HG03460 (cell line): ENCODE measurements at regions not wholly inside any gene's neighbourhood (a gene's known extent, or its start where the extent isn't known, plus 50 kb on each side); places are given as distances from the start of the nearest gene placed in this dataset.
"Not testable (repeated sequence)": the region's sequence is repeated elsewhere in the genome, so short reads cannot be mapped to it uniquely, and the experiment has no call there.

Experiments used
- ATAC-seq: cut with Tn5 transposase; IDR thresholded peaks from one replicate; pipeline ENCODE4 v1.9.1; 2021; ENCODE audit not compliant: unreplicated experiment

DNA sequence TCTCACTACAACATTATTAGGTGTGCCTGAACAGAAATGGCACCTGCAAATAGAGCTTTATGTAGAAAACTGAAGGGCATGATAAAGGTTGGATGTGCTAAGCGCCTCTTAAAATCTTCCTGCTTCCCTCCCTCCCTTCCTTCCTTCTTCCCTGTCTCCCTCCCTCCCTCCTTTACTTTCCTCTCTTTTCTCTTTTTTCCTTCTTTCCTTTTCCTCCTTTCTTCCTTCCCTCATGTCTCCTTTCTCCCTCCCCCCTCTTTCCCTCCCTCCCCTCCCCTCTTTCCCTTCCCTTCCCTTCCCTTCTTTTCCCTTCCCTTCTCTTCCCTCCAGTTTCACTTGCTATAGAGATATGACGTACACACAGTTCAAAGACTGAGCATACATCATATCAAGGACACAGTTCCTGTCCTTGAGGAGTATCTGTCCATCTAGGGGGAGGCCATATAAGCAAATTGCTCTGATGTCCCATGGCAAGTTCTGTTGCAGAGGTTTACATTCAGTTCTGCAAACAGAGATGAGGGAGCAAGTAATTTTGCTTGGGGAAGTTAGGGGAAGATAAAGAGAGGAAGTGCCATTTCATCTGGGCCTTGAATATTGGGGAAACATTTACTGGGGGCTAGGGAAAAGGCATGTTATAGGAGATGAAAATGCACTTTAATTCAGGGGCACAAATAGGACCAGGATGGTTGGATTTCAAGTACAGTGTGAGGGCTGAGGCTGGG lies 79.0 kb upstream of the EEF1E1 start:
- ATAC-seq: no peak

GRCh38 chr6:8180327-8181159 lies 78.2 kb upstream of the EEF1E1 start:
- ATAC-seq: no peak

DNA sequence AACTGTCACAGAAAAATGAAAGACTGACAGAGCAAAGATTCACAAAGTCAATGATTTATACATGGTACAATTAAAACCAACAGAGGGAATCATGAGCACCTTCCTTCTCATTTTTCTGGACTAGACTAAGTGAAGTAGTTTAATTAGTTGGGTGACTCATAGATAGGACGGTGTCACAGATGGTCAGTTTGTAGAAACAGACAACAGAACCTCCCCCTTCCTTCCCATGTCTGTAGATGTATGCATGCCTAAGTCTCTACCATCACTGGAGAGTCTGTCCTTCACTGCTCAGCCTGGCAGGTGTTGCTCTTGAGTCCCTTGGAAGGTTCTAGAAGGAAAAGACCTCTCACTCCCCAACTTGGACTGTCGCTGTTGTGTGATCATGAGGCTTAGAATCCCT lies 75.4 kb upstream of the EEF1E1 start:
- no peak for ATAC-seq

GRCh38 chr6:8175046-8175777 lies 72.9 kb upstream of the EEF1E1 start:
- no peak for ATAC-seq

GRCh38 chr6:8174571-8174970 lies 72.2 kb upstream of the EEF1E1 start:
- no peak for ATAC-seq

DNA sequence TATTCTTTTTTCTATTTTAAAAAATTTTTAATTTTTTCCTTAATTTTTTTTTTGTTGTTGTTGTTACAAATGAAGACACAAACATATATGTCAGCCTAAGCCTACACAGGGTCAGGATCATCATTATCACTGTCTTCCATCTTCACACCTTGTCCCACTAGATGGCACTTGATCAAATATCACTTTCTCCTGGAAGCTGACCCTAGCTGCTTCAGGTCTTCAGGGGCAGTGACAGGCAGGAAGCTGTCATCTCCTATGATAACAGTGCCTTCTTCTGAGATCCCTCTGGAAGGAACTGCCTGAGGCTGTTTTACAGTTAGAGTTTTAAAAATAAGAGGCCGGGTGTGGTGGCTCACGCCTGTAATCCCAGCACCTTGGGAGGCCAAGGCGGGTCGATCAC lies 70.2 kb upstream of the EEF1E1 start:
- no peak for ATAC-seq

DNA sequence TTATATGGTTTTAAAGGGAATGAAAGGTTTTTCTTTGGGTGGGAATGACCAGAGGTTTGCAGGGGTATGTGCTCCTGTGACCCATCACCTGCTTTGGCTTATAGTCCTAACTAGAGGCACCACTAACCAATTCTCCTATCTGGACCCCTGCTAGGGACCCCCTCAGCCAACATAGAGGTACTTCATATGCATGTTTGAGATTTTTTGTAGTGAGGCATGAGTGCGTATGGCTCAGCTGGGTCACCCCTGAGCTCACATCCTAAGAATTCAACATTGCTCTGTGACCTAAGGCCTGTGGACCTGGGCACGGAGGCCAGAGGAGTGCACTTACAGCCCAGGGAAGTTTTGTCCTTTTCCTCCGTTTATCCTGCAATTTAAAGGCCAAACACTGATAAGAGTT lies 68.4 kb upstream of the EEF1E1 start:
- ATAC-seq: no peak

DNA sequence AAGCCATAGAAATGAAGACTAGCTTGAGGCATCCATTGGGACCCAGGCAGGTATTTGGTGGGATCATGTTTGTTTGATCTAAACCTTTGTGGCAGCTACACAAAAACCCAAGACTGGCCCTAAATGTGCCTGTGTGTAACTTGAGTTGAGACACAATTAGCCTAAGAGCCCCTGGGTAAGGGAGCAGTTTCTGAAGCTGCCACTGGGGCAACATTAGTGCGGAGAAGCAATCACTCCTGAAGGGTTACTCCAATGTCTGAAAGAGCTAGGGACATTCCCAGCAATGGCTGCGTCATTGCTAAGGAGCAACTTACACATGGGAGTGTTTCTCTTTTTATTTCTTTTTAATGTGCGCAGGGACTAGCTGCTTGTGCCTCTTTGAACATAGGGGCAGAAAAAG lies 67.9 kb upstream of the EEF1E1 start:
- ATAC-seq: no peak

GRCh38 chr6:8166156-8166555 lies 63.8 kb upstream of the EEF1E1 start:
- ATAC-seq: no peak

- not testable (repeated sequence) for ATAC-seq
These were observed 62.7 kb upstream of the EEF1E1 start for GRCh38 chr6:8165008-8165407.

DNA sequence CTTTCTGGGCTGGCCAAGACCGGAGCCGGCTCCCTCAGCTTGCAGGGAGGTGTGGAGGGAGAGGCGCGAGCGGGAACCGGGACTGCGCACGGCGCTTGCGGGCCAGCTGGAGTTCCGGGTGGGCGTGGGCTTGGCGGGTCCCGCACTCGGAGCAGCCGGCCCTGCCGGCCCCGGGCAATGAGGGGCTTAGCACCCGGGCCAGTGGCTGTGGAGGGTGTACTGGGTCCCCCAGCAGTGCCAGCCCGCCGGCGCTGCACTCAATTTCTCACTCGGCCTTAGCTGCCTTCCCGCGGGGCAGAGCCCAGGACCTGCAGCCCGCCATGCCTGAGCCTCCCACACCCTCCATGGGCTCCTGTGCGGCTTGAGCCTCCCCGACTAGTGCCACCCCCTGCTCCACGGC lies 61.9 kb upstream of the EEF1E1 start:
- not testable (repeated sequence) for ATAC-seq

DNA sequence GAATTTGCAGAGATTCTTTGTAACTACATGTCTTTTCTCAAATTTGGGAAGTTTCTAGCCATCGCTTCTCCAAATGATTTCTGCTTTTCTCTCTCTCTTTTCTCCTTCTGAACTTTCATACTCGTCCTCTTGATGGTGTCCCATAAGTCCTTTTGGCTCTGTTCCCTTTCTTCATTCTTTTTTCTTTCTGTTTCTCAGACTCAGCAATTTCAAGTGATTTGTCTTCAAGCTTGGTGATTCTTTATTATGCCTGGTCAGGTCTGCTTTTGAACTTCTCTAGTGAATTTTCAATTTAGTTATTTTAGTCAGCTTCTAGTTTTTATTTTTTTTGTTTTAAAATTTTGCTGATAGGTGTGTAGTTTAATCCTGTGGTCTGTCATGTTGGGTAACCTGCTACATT lies 57.6 kb upstream of the EEF1E1 start:
- no peak for ATAC-seq

- ATAC-seq: no peak
These were observed 55.5 kb upstream of the EEF1E1 start for GRCh38 chr6:8157839-8158238.

DNA sequence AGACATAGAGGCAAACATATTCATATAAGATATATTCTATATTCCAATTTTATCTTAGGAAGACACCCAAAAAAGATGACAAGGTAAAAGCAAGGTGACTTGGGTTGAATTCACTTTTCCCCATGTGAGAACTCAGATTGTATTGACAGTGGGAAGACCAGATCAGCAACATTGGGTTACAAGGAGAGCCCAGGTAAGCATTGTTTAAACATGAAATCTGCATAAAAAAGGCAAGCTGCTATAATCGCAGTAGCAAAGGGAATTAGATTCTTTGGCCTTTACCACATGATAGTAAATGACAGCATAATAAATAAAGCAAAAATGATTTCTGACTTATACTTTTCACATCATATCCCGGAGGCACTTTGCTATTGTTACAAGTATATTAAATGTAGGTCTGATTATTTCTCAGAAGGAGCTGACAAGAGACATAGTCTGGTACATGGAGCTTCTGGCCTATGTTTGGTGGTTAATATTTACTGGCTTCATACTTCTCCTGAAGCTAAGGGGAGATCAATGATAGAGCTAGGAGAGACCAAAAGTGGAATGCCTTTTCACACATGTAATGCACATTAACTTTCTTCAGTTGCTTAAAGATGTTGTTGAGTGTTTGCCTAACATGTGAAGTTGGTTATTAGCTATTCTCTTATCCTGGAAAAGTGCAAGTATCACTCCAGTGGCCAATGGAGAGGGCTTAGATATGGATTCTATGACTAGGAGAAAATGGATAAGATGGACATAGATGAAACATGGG lies 53.1 kb upstream of the EEF1E1 start:
- ATAC-seq: no peak
